SHP77 (cell line): ENCODE measurements at regions not wholly inside any gene's neighbourhood (a gene's known extent, or its start where the extent isn't known, plus 50 kb on each side); places are given as distances from the start of the nearest gene placed in this dataset.

Source experiments
- DNase-seq, 2 experiments: peaks; one replicate each; lab custom pipeline; 2025; lab: John Stamatoyannopoulos, UW

- no peak for DNase-seq
These were observed 402.3 kb upstream of the USP24 start for GRCh38 chr1:55617288-55617982.

- no peak for DNase-seq
These were observed 397.8 kb upstream of the USP24 start for GRCh38 chr1:55612988-55613387.

- DNase-seq: no peak
These were observed 396.0 kb upstream of the USP24 start for GRCh38 chr1:55611123-55611522.

GRCh38 chr1:55610203-55610602, 395.0 kb upstream of the USP24 start:
- no peak for DNase-seq

GRCh38 chr1:55609630-55610029, 394.5 kb upstream of the USP24 start:
- DNase-seq: no peak

- DNase-seq: no peak
These were observed 390.0 kb upstream of the USP24 start for GRCh38 chr1:55605155-55605554.

- no peak for DNase-seq
These were observed 389.6 kb upstream of the USP24 start for GRCh38 chr1:55604749-55605148.

GRCh38 chr1:55604179-55604578, 389.0 kb upstream of the USP24 start:
- DNase-seq: no peak

- no peak for DNase-seq
These were observed 385.1 kb upstream of the USP24 start for GRCh38 chr1:55600242-55600641.

- no peak for DNase-seq
These were observed 382.7 kb upstream of the USP24 start for GRCh38 chr1:55597910-55598309.

- DNase-seq: no peak
These were observed 379.5 kb upstream of the USP24 start for GRCh38 chr1:55594701-55595100.

GRCh38 chr1:55593298-55593697, 378.1 kb upstream of the USP24 start:
- DNase-seq: no peak

GRCh38 chr1:55592122-55592521, 377.0 kb upstream of the USP24 start:
- DNase-seq: no peak

GRCh38 chr1:55589671-55590297, 374.6 kb upstream of the USP24 start:
- DNase-seq: no peak

- no peak for DNase-seq
These were observed 373.1 kb upstream of the USP24 start for GRCh38 chr1:55588309-55588708.

- no peak for DNase-seq
These were observed 371.6 kb upstream of the USP24 start for GRCh38 chr1:55586771-55587170.

- no peak for DNase-seq
These were observed 370.2 kb upstream of the USP24 start for GRCh38 chr1:55585402-55585792.

- no peak for DNase-seq
These were observed 369.6 kb upstream of the USP24 start for GRCh38 chr1:55584526-55585401.

- DNase-seq: no peak
These were observed 366.9 kb upstream of the USP24 start for GRCh38 chr1:55582084-55582483.

- no peak for DNase-seq
These were observed 365.7 kb upstream of the USP24 start for GRCh38 chr1:55580845-55581332.

- no peak for DNase-seq
These were observed 364.3 kb upstream of the USP24 start for GRCh38 chr1:55579332-55580001.

- DNase-seq: no peak
These were observed 363.5 kb upstream of the USP24 start for GRCh38 chr1:55578646-55579045.
